Natural killer cell (primary cell): ENCODE measurements at regions not wholly inside any gene's neighbourhood (a gene's known extent, or its start where the extent isn't known, plus 50 kb on each side); places are given as distances from the start of the nearest gene placed in this dataset.

Experiments used
- ATAC-seq, 3 donors: fragments of 150-1000 bp in 2 of 3; fragments of 200-7000 bp in 1 of 3; cut with Tn5 transposase; 1 replicate in 1 of 3; 2 replicates in 2 of 3; pipeline ENCODE4 v1.10.0; 2021; ENCODE audit warnings: mild to moderate bottlenecking in 2 of 3, moderate library complexity in 2 of 3
- DNase-seq, 2 donors: peaks; one replicate each; pipeline versions ENCODE4 v3.0.0 to v3.0.0-alpha.2; 2013 to 2021; ENCODE audit warnings: mixed read lengths in 1 of 2
- H3K27ac ChIP-seq: one replicate; pipeline ENCODE4 v1.5.1; 2013; ENCODE audit warnings: mild to moderate bottlenecking, low read length
- H3K27me3 ChIP-seq: one replicate; pipeline ENCODE4 v1.6.1; 2013; ENCODE audit warnings: low read length; ENCODE audit not compliant: control insufficient read depth, insufficient read depth
- H3K36me3 ChIP-seq: one replicate; pipeline ENCODE4 v1.6.1; 2013; ENCODE audit warnings: low read length; ENCODE audit not compliant: control insufficient read depth, insufficient read depth
- H3K4me1 ChIP-seq: one replicate; pipeline ENCODE4 v1.6.1; 2013; ENCODE audit warnings: low read length; ENCODE audit not compliant: control insufficient read depth, insufficient read depth
- H3K4me3 ChIP-seq: one replicate; pipeline ENCODE4 v1.5.1; 2013; ENCODE audit warnings: low read length
- H3K9me3 ChIP-seq: one replicate; pipeline ENCODE4 v1.6.1; 2013; ENCODE audit warnings: low read length; ENCODE audit not compliant: control insufficient read depth, insufficient read depth
- H3K27ac Mint-ChIP-seq, 2 donors: one replicate each; pipeline ENCODE4 v1.8.0; 2022; ENCODE audit warnings: mild to moderate bottlenecking in 2 of 2, mixed read lengths in 2 of 2, moderate library complexity in 1 of 2
- H3K27me3 Mint-ChIP-seq, 2 donors: one replicate each; pipeline ENCODE4 v1.8.0; 2022; ENCODE audit warnings: low read depth in 2 of 2, mixed read lengths in 2 of 2
- H3K36me3 Mint-ChIP-seq: one replicate; pipeline ENCODE4 v1.8.0; 2022; ENCODE audit warnings: mixed read lengths
- H3K4me1 Mint-ChIP-seq, 2 donors: one replicate each; pipeline ENCODE4 v1.8.0; 2022; ENCODE audit warnings: mixed read lengths in 2 of 2
- H3K4me3 Mint-ChIP-seq: one replicate; pipeline ENCODE4 v1.8.0; 2022; ENCODE audit warnings: mild to moderate bottlenecking, moderate library complexity, mixed read lengths
- H3K9me3 Mint-ChIP-seq, 2 donors: one replicate each; pipeline ENCODE4 v1.8.0; 2022; ENCODE audit warnings: mixed read lengths in 2 of 2
- WGBS: methylation state at CpG from one replicate; pipeline ENCODE4 v1.1.7; 2013; ENCODE audit warnings: missing lambda C conversion rate; ENCODE audit not compliant: insufficient coverage; 5-methylcytosine and 5-hydroxymethylcytosine counted together
- intact Hi-C: fragments of 100-400 bp; cut with micrococcal nuclease; formaldehyde crosslinking; loops from one replicate; pipeline ENCODE4 v1.14.2; 2022
- TF ChIP-seq, protein P1 (sequence below): fragments of 200-600 bp; IDR thresholded peaks from one replicate; pipeline ENCODE4 v1.8.0; 2022; ENCODE audit warnings: antibody characterized with exemption

DNA sequence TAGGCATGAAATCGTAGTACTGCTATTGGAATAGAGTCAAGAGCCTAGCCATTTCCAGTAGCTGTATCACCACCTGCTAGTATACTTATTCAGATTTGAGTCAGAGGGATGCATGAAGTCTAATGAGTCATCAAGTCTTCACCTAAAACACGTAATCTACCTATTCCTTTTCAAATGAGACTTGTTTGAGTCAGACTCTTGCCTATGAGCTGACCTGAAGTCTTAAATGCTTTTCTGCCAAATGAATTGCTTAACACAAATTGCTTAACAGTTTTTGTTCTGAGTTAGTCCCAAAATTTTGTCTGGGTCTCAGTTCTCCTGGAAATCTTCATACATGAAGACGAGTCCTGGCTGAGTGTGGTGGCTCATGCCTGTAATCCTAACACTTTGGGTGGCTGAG, 165.2 kb downstream of the GNAT3 start:
- ATAC-seq (no peak), DNase-seq (no peak)
- Histone ChIP-seq H3K36me3 (no peaks in the 10 kb centered on the region), H3K4me3 (no peak overlapping the region), H3K4me1 (no peaks in the 10 kb centered on the region), H3K27me3 (no peaks in the 10 kb centered on the region), H3K9me3 (no peaks in the 10 kb centered on the region), H3K27ac (no peak overlapping the region)
- H3K36me3 Mint-ChIP-seq, result no peaks in the 10 kb centered on the region
- intact Hi-C loops, result no loop called here
- 63% methylated on average over 2 of the region's 3 CpGs for WGBS
- peaks cover 13 to 14% of the 10 kb centered on the region in 2 donors for H3K9me3 Mint-ChIP-seq
- TF ChIP-seq, protein P1, sequence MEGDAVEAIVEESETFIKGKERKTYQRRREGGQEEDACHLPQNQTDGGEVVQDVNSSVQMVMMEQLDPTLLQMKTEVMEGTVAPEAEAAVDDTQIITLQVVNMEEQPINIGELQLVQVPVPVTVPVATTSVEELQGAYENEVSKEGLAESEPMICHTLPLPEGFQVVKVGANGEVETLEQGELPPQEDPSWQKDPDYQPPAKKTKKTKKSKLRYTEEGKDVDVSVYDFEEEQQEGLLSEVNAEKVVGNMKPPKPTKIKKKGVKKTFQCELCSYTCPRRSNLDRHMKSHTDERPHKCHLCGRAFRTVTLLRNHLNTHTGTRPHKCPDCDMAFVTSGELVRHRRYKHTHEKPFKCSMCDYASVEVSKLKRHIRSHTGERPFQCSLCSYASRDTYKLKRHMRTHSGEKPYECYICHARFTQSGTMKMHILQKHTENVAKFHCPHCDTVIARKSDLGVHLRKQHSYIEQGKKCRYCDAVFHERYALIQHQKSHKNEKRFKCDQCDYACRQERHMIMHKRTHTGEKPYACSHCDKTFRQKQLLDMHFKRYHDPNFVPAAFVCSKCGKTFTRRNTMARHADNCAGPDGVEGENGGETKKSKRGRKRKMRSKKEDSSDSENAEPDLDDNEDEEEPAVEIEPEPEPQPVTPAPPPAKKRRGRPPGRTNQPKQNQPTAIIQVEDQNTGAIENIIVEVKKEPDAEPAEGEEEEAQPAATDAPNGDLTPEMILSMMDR, result no peak
- H3K4me3 Mint-ChIP-seq, result no peak overlapping the region
- no peaks in the 10 kb centered on the region for H3K4me1 Mint-ChIP-seq
- H3K27me3 Mint-ChIP-seq, result no peaks in the 10 kb centered on the region
- no peak overlapping the region for H3K27ac Mint-ChIP-seq

DNA sequence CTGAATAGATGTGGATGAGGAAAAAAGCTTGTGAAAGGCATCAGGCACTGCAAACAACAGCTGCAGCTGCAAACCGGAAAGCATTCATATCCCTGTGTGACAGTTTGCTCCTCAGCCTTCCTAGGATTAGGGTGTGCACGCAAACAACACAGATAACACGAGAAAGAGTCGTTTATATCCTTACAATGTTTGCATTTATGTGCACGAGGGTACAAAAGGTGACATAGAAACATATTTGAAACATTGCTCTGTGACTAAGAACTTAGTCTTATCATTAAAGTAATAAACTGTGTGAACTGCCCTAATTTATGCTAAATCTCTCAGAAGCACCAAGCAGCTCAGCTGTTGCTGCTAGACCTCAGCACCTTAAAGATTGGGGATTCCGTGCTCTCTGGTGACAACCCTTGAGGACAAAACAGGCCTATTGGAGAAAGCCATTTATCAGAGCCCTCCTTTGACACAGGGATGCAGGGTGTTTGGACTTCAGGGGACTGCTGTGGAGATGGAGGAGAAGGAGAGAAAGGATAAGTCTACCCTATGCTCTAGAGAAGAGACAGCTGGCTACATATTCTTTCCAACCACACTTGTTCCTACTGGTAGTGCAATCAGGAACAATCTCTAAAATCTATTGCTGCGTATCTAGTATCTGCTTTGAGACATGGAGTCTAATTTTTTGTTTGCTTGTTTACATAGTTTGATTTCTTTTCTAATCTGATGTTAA, 176.2 kb downstream of the GNAT3 start:
- 33% methylated on average over 6 of the region's 7 CpGs for WGBS
- peaks cover 2 to 3% of the 10 kb centered on the region in 2 donors for H3K9me3 Mint-ChIP-seq
- no peak overlapping the region for H3K4me3 Mint-ChIP-seq
- Histone ChIP-seq H3K4me3 (no peak overlapping the region), H3K9me3 (no peaks in the 10 kb centered on the region), H3K27me3 (no peaks in the 10 kb centered on the region), H3K27ac (no peak overlapping the region), H3K36me3 (no peaks in the 10 kb centered on the region), H3K4me1 (no peaks in the 10 kb centered on the region)
- DNase-seq, result no peak
- H3K36me3 Mint-ChIP-seq, result no peaks in the 10 kb centered on the region
- no peak for ATAC-seq
- H3K4me1 Mint-ChIP-seq, result no peaks in the 10 kb centered on the region
- TF ChIP-seq, protein P1, result no peak
- H3K27me3 Mint-ChIP-seq, result no peaks in the 10 kb centered on the region
- intact Hi-C loops, result no loop called here
- no peak overlapping the region for H3K27ac Mint-ChIP-seq

DNA sequence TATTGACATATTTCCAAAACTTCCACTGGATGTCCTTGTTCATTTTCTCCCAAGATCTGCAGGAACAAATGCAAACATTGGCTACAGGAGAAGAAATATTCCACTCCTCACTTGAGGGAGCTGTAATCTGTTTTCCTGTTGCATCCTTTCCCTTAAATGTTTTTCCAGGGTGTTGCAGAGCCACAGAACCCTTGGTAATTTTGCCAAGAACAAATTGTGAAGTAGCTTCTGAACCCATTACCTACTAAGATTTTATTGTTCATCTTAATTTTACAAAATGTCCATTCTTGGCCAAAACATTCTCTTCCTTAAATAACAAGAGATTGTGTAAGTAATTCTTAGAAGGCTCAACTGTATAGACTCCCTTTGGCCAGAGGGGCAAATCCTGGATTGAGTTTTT, 177.0 kb downstream of the GNAT3 start:
- Mint-ChIP-seq H3K27me3 (no peaks in the 10 kb centered on the region), H3K27ac (no peak overlapping the region), H3K4me3 (no peak overlapping the region), H3K36me3 (no peaks in the 10 kb centered on the region), H3K9me3 (peaks cover 2 to 3% of the 10 kb centered on the region in 2 donors), H3K4me1 (no peaks in the 10 kb centered on the region)
- Histone ChIP-seq H3K9me3 (no peaks in the 10 kb centered on the region), H3K36me3 (no peaks in the 10 kb centered on the region), H3K4me3 (no peak overlapping the region), H3K4me1 (no peaks in the 10 kb centered on the region), H3K27ac (no peak overlapping the region), H3K27me3 (no peaks in the 10 kb centered on the region)
- intact Hi-C loops, result no loop called here
- DNase-seq (no peak), ATAC-seq (no peak)
- TF ChIP-seq, protein P1, result no peak

DNA sequence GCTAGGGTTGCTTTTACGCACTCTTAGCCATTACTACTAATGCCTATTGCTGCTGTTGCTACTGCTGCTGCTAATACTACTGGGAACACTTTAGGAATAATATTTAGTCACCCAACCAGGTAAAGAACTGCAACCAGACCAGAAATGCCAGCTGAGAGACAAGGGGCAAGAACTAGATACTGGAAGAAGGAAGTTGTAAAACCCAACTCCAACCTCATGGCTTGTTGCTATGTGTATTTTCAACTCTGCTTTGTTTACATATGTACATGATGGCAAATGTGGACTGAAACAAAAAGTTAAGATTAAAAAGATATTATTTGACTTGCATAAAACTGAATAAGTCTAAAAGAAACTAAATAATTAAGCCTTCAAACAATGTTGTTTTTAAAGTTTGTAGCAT, 177.7 kb downstream of the GNAT3 start:
- no peaks in the 10 kb centered on the region for H3K27me3 Mint-ChIP-seq
- H3K9me3 Mint-ChIP-seq, result peaks cover 2 to 3% of the 10 kb centered on the region in 2 donors
- WGBS, result 75% methylated on average over 1 of the region's 1 CpG

More for the DNA sequence above, 177.7 kb downstream of the GNAT3 start:
- DNase-seq (no peak), ATAC-seq (no peak)
- Mint-ChIP-seq H3K4me1 (no peaks in the 10 kb centered on the region), H3K36me3 (no peaks in the 10 kb centered on the region), H3K4me3 (no peak overlapping the region), H3K27ac (no peak overlapping the region)
- H3K4me1 ChIP-seq, result no peaks in the 10 kb centered on the region
- TF ChIP-seq, protein P1, result no peak
- no peaks in the 10 kb centered on the region for H3K27me3 ChIP-seq
- H3K4me3 ChIP-seq, result no peak overlapping the region
- H3K27ac ChIP-seq, result no peak overlapping the region
- H3K9me3 ChIP-seq, result no peaks in the 10 kb centered on the region
- H3K36me3 ChIP-seq, result no peaks in the 10 kb centered on the region
- intact Hi-C loops, result no loop called here
